NCI-H146 (cell line): ENCODE measurements at regions not wholly inside any gene's neighbourhood (a gene's known extent, or its start where the extent isn't known, plus 50 kb on each side); places are given as distances from the start of the nearest gene placed in this dataset.
"Not testable (repeated sequence)": the region's sequence is repeated elsewhere in the genome, so short reads cannot be mapped to it uniquely, and the experiment has no call there.

Experiments
- DNase-seq: peaks from one replicate; lab custom pipeline; 2025; lab: John Stamatoyannopoulos, UW

DNA sequence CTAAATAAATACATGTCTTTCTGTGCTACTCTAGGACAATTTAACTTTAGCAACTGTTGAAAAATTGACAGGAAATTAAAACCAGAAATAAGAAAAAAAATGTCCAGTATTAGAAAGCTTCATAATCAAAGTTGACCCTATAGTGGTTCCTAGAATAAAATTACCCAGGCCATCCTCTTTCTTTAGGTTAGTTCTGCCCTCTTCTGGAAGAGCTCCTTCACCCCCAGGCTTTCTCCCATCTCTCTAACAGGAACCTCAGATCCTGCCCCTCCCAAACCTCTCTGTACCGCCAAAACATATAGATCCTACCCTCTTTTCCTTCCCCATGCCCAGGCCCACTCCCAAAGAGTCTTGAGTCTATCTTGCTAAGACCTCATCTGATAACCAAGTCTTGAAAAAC is 159.4 kb upstream of the CDK1 start:
- DNase-seq = no peak

DNA sequence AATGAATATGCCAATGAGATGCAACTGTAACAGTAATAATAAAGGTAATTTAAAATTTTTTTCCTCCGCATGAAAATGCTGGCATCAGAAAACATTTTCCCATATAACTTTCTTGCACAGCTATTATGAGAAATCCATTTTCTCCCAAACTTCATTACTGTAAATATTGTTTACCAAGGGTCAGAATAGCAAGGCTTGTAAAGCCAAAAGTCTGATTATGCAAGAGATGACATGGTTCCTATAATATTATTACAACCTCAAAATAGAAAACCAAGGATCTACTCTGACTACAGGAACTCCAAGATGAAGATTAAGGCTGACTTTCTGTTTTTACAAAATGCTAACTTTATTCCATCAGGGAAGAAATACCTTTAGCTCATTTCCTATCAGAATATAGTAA is 162.7 kb upstream of the CDK1 start:
- no peak for DNase-seq

GRCh38 chr10:60614363-60614762 is 163.9 kb upstream of the CDK1 start:
- DNase-seq = peak; percentile 83

DNA sequence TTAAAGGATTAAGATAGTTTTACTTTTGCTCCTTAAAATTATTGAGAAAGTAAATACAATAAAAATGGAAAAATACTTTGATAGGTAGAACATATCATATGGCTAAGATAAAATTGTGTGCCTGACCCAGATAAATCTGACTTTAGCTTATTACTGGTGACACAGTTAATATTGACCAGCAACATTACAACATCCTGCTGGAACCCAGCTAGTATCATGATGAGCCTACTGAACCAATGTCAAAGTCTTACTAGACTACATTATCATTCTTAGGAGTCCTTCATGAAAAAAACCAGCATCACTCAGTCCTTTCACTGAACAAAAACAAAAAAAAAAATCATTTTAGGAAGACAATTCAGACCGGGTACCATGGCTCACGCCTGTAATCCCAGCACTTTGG is 164.8 kb upstream of the CDK1 start:
- DNase-seq = no peak

- DNase-seq = peak; percentile 48
Observed at GRCh38 chr10:60611291-60611747, 167.0 kb upstream of the CDK1 start.

- DNase-seq = no peak
Observed at GRCh38 chr10:60607372-60607771, 170.9 kb upstream of the CDK1 start.

GRCh38 chr10:60606343-60607080 is 171.8 kb upstream of the CDK1 start:
- no peak for DNase-seq

DNA sequence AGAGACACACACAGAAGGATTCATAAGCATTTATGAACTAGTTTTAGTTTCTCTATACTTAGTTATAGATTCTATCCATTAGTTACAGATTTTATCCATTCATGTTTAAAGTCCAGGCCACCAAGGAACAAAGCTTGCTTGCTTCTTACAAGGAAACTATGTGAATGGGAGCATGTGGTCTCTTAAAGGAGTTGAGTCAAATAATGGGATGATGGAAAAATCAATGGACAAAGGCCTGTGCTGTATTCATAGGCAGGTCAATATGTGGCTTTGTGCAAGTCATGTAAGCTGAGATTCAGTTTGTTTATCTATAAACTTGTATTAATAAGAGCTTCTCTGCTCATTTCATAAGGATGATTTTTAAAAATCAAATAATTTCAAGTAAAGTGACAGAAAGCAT is 172.8 kb upstream of the CDK1 start:
- no peak for DNase-seq

DNA sequence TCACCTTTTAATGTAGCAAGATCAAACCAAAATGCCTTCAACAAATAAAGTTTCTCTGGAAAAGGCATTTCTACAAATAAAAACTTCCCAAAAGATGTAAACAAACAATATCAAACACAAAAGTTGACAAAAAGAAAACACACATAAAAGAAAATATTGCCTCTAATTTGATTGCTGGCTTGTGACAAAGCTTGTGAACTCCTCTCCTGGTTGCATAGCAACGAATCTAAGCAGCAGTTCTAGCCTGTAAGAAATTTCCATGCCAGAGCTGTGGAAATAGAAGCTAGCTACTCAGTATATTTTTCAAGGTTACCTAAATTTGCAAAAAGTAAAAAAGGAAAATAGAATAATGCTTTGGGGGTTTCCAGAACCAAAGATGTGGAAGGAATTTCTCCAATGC is 173.9 kb upstream of the CDK1 start:
- no peak for DNase-seq

DNA sequence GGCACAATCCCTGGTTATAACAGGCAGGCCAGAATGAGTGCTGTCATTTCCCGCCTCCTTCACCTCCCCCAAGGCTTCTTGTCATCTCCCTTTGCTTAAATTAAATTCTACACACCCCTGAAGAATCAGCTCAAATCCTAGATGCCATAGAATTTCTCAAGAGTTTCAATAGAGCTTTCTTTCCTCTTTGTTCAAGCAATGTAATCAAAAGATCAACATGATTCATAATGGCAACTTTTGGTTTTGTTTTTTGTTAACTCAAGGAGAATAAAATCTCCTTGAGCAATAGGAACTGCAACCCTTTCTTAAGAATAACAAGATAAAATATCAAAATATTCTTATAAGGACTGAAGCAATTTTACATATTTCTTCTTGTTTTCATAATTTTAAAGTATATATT is 180.8 kb upstream of the CDK1 start:
- DNase-seq = no peak

DNA sequence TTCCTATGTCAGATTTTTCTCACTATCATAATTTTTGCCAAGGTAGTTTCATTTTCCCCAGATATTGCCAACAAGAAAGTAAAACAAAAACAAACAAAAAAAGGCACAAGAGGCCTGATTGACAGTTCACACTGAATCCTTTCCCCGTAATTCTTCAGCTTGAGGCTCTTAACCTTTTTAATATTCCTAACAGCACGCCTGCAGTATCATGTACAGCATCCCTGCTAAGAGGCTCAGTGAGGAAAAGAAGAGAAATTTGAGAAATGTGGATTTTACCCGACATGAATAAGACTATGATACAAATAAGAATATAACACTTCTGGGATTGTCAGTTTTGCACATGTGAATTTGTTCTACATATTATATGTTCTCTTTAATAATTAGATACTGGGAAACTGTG is 182.4 kb upstream of the CDK1 start:
- no peak for DNase-seq

GRCh38 chr10:60594476-60595051 is 183.7 kb upstream of the CDK1 start:
- DNase-seq = no peak

DNA sequence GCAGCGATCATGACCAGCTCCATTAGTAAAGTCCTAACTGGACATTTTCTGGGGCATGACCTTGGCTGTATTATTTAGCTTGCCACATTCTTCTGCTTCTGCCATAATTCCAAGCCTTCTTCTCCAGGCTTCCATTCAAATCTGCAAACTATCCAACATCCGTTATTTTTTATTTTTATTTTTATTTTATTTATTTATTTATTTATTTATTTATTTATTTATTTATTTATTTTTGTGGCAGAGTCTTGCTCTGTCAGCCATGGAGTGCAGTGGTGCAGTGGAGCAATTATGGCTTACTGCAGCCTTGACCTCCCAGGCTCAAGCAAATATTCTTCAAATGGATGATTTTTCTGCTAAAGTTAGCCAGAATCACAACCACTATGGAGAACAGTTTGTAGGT is 187.2 kb upstream of the CDK1 start:
- DNase-seq = no peak

DNA sequence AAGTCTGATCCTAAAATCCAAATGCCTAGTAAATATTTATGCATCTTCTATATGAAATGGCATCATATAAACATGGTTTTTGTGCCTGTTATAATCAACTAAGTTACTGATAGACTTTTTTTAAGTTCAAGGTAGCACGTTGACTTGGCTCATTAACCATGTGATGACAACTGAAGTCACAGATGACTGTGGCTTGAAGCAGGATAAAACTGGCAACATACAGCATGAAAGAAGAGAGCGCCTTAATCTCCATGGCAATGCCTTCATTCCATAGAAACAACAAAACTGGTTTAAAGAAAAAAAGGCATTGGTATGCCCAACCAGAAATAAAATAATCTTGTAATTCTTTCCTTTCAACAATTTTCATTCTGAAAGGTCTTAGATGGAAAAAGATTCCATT is 188.9 kb upstream of the CDK1 start:
- no peak for DNase-seq

DNA sequence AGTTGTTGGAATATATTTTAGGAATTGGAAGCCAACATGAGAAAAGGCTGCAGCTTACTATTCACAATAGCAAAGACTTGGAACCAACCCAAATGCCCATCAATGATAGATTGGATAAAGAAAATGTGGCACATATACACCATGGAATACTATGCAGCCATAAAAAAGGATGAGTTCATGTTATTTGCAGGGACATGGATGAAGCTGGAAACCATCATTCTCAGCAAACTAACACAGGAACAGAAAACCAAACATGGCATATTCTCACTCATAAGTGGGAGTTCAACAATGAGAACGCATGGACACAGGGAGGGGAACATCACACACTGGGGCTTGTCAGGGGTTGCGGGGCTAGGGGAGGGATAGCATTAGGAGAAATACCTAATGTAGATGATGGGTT is 192.1 kb upstream of the ANK3 start:
- DNase-seq = not testable (repeated sequence)

GRCh38 chr10:60578217-60578616 is 188.5 kb upstream of the ANK3 start:
- DNase-seq = no peak

GRCh38 chr10:60576130-60577069 is 186.7 kb upstream of the ANK3 start:
- DNase-seq = no peak

- DNase-seq = no peak
Observed at GRCh38 chr10:60575105-60575504, 185.4 kb upstream of the ANK3 start.

DNA sequence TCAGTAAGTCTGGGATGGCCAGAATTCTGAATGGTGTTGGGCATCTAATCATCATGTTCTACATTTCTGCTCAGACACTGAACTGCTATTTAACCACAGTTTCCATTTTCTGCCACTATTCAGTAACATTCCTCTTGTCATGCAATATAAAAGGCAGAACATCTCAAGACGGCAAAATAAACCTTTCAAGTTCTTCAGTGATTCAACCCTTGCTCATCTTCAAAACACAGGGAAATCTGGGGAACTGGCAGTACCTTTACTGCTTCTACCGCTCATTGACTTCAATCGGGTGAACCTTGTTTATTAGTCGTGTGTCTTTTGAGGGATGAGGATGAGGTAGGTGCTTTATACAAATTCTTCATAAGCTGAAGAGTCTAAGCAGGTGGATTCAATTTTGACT is 184.7 kb upstream of the ANK3 start:
- DNase-seq = no peak

DNA sequence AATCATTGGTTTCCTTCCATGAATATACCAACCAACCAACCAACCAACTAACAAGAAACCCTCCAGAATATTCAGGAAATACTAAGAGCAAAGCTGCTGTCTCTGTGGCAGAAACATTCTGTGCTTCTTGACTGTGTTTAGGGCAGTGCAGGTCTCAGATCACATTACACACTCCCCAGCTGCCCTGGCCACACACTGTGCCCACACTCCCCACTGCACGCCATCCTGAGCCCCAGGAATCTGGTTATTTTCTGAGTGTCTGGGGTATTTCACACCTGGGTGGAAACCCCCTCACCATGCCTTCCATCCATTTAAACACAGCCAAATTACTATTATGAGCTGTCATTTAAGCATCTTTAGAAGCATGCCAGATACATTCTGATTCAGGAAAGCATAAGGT is 183.7 kb upstream of the ANK3 start:
- DNase-seq = peak; percentile 63

DNA sequence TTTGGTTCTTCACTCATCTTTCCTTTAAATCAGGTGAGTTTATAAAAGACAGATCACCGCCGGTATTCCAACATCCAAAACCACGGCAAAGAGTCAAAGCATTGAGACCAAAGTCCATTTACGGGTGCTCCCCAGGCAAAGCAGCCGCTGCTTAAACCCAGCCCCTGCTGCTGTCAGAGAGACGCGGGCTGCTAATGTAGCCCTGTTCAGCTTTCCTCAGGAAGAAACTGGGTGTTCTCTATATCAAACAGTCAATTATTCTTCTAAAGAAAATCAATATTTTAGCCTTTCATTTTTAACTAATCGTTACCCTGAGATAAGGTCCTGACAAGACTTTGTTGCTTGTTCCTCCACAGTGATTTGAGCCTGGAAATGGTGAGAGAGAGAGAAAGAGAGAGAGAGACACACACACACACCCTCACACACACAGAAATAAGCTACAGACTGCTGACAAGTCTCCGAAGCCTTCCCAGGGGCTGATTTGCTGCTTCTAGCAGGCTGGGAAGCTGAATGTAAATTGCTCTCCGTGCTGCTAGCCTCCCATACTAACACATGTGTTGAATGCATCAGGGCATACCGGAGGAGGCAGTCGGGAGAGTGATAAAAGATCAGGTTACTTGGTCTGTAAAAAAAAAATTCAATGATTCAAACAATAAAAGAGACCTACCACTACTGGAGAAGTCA is 183.0 kb upstream of the ANK3 start:
- peak; percentile 91 for DNase-seq

DNA sequence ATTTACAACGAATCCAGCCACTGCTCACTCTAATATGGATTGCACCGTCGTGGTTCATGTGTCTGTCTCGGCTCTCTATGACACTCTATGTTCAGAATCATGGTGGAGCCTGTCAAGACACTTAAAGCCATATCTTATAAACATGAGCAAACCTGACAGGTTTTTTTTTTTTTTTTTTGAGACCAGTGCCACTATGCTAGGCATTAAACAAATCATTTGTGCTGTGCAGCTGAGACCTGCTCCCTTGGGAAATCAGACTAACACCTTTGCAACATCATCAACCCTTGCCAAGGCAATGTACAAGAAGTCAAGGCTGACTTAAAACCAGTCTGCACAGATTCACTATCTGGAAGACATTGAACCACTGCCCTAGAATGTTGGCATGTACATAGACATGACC is 181.2 kb upstream of the ANK3 start:
- no peak for DNase-seq
